CD4-positive, alpha-beta memory T cell (primary cell): ENCODE measurements at regions not wholly inside any gene's neighbourhood (a gene's known extent, or its start where the extent isn't known, plus 50 kb on each side); places are given as distances from the start of the nearest gene placed in this dataset.
"Not testable (repeated sequence)": the region's sequence is repeated elsewhere in the genome, so short reads cannot be mapped to it uniquely, and the experiment has no call there.

Experiments used
- CTCF ChIA-PET: fragments of 350-600 bp; sonication (Branson Sonifier 250); formaldehyde crosslinking; loops from one replicate; lab custom pipeline; 2021; ENCODE audit warnings: inconsistent platforms; ENCODE audit not compliant: partially characterized antibody; lab: Charles Lee
- POLR2A ChIA-PET: fragments of 350-600 bp; sonication (Branson Sonifier 250); formaldehyde crosslinking; loops from one replicate; lab custom pipeline; 2021; ENCODE audit not compliant: partially characterized antibody; lab: Charles Lee
- DNase-seq, 5 donors: peaks; one replicate each; pipeline versions ENCODE4 v3.0.0 to v3.0.0-alpha.2; 2020 to 2022; ENCODE audit warnings: mixed read lengths in 1 of 5
- H3K27ac ChIP-seq: one replicate; pipeline ENCODE4 v1.7.0; 2013; ENCODE audit warnings: low read depth, low read length
- H3K27me3 ChIP-seq: 2 replicates; pipeline ENCODE4 v1.7.0; 2013; ENCODE audit warnings: mild to moderate bottlenecking, low read length, moderate library complexity; ENCODE audit not compliant: insufficient read depth
- H3K36me3 ChIP-seq: 2 replicates; pipeline ENCODE4 v1.7.0; 2013; ENCODE audit warnings: mild to moderate bottlenecking, low read length, moderate library complexity; ENCODE audit not compliant: insufficient read depth
- H3K4me1 ChIP-seq: 2 replicates; pipeline ENCODE4 v1.7.0; 2013; ENCODE audit warnings: mild to moderate bottlenecking, low read length, moderate library complexity; ENCODE audit not compliant: insufficient read depth
- H3K4me3 ChIP-seq, 2 donors: one replicate each; pipeline ENCODE4 v1.7.0; 2013; ENCODE audit warnings: low read length in 2 of 2, mild to moderate bottlenecking in 1 of 2
- H3K9me3 ChIP-seq, 2 donors: one replicate each; pipeline ENCODE4 v1.7.0; 2013; ENCODE audit warnings: low read length in 2 of 2, control low read depth in 1 of 2; ENCODE audit not compliant: control insufficient read depth in 1 of 2
- H3K27ac Mint-ChIP-seq, 7 donors: one replicate each; pipeline ENCODE4 v1.8.0; 2020 to 2021; ENCODE audit warnings: mixed read lengths in 7 of 7, mild to moderate bottlenecking in 6 of 7, inconsistent platforms in 3 of 7, moderate library complexity in 3 of 7
- H3K27me3 Mint-ChIP-seq, 2 donors: one replicate each; pipeline ENCODE4 v1.8.0; 2020 to 2021; ENCODE audit warnings: mixed read lengths in 2 of 2
- H3K36me3 Mint-ChIP-seq, 2 donors: one replicate each; pipeline ENCODE4 v1.8.0; 2020 to 2021; ENCODE audit warnings: mixed read lengths in 2 of 2, inconsistent platforms in 1 of 2, mild to moderate bottlenecking in 1 of 2
- H3K4me1 Mint-ChIP-seq, 4 donors: one replicate each; pipeline ENCODE4 v1.8.0; 2020 to 2021; ENCODE audit warnings: mixed read lengths in 4 of 4, mild to moderate bottlenecking in 1 of 4
- H3K4me3 Mint-ChIP-seq, 8 donors: one replicate each; pipeline ENCODE4 v1.8.0; 2020 to 2021; ENCODE audit warnings: mixed read lengths in 8 of 8, mild to moderate bottlenecking in 7 of 8, moderate library complexity in 6 of 8, inconsistent platforms in 3 of 8
- H3K9me3 Mint-ChIP-seq, 8 donors: one replicate each; pipeline ENCODE4 v1.8.0; 2020 to 2021; ENCODE audit warnings: mixed read lengths in 8 of 8, mild to moderate bottlenecking in 5 of 8, inconsistent platforms in 3 of 8, moderate library complexity in 1 of 8
- intact Hi-C: fragments of 100-400 bp; cut with micrococcal nuclease; formaldehyde crosslinking; loops from one replicate; pipeline ENCODE4 v1.15.1; 2023

DNA sequence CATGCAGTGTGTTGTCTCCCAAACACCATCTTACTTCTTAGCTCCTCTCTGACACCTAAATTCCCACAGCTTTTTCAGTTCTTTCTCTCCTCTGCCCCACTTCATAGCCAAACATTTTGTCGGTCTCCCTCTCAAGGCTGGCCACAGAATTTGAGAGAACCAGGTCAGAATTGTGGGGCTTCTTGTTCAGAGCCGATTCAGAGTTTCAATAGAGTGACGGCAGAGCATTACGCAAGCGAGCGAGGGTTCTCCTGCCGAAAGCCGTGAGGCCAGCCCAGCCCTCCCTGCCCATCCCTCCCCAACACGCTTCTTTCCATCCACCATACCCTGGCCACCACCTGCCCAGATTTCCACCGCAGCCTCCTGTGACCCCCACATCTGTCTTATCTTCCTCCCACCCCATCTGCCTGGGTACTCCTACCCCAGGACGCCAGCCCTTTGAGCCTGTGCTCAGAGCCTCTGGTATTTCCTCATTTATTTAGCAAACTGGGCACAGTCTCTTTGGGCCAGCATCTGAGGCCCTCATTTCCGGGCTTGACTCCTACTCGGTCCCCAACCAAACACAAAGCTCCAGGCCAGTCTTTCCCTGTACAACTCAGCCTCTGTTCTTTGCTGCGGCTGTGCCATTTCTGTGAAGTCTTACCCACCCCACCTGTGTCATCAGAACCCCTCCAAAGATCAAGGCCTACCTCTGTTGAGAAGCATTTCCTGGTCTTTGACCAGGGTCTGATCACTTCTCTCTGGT is 70.0 kb upstream of the MAP4K4 start:
- no peak for DNase-seq
- Histone ChIP-seq H3K36me3 (no peaks in the 10 kb centered on the region), H3K4me3 (no peak overlapping the region), H3K9me3 (no peaks in the 10 kb centered on the region), H3K27ac (no peak overlapping the region), H3K4me1 (peaks cover 15% of the 10 kb centered on the region), H3K27me3 (no peaks in the 10 kb centered on the region)
- CTCF ChIA-PET = interaction anchor here (0.7 kb wide), 1 partner anchor 238 kb away, joined by 3 read pairs; no protein-coding TSS in a partner anchor
- Mint-ChIP-seq H3K9me3 (no peaks in the 10 kb centered on the region), H3K36me3 (no peaks in the 10 kb centered on the region), H3K27ac (no peak overlapping the region), H3K4me1 (peaks cover 16 to 20% (median 17%) of the 10 kb centered on the region in 4 donors), H3K27me3 (no peaks in the 10 kb centered on the region), H3K4me3 (no peak overlapping the region)
- intact Hi-C loops = no loop called here
- POLR2A ChIA-PET = no interaction called here

- H3K27ac ChIP-seq, H3K4me3 Mint-ChIP-seq, H3K36me3 Mint-ChIP-seq, DNase-seq, CTCF ChIA-PET, H3K4me3 ChIP-seq, intact Hi-C loops, H3K27me3 Mint-ChIP-seq, H3K9me3 ChIP-seq, POLR2A ChIA-PET, H3K36me3 ChIP-seq, H3K9me3 Mint-ChIP-seq, H3K27me3 ChIP-seq: not testable (repeated sequence)
- Mint-ChIP-seq H3K27ac (peak overlapping the region in 4 of 7 donors; percentile 4 to 65 (median 40)), H3K4me1 (peaks cover 17 to 31% (median 23%) of the 10 kb centered on the region in 4 donors)
- peaks cover 16% of the 10 kb centered on the region for H3K4me1 ChIP-seq
Measured at GRCh38 chr2:101625814-101626213, 71.7 kb upstream of the MAP4K4 start.

DNA sequence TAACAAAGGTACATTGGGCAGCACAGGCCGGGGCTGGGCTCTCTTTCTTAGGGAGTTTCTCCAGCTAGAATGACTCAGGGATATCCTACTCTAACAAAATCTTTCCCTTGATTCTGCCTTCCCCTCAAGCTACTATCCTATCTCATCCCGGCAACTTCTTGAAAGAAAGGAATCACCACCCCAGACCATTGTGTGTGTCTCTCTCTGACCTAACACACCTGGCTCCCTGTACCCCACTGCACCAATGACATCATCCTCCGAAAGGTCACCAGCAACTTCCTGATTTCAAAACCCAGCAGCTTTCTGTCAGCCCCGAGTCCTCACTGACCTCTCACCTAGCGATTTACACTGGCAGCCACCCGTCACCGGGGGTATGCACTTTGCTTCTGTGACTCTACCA is 72.1 kb upstream of the MAP4K4 start:
- Histone ChIP-seq H3K36me3 (no peaks in the 10 kb centered on the region), H3K4me1 (peaks cover 16% of the 10 kb centered on the region), H3K27ac (no peak overlapping the region), H3K9me3 (no peaks in the 10 kb centered on the region), H3K27me3 (no peaks in the 10 kb centered on the region), H3K4me3 (no peak overlapping the region)
- POLR2A ChIA-PET = no interaction called here
- CTCF ChIA-PET = no interaction called here
- DNase-seq = no peak
- intact Hi-C loops = no loop called here
- peak overlapping the region in 4 of 7 donors; percentile 4 to 65 (median 36) for H3K27ac Mint-ChIP-seq
- no peak overlapping the region for H3K4me3 Mint-ChIP-seq
- H3K4me1 Mint-ChIP-seq = peaks cover 18 to 31% (median 24%) of the 10 kb centered on the region in 4 donors
- H3K27me3 Mint-ChIP-seq = no peaks in the 10 kb centered on the region
- no peaks in the 10 kb centered on the region for H3K36me3 Mint-ChIP-seq
- H3K9me3 Mint-ChIP-seq = peaks cover 0 to under 1% (median 0%) of the 10 kb centered on the region in 8 donors

GRCh38 chr2:101624706-101625332 is 72.7 kb upstream of the MAP4K4 start:
- Histone ChIP-seq H3K4me3 (no peak overlapping the region), H3K9me3 (no peaks in the 10 kb centered on the region), H3K27me3 (no peaks in the 10 kb centered on the region), H3K36me3 (no peaks in the 10 kb centered on the region), H3K27ac (no peak overlapping the region), H3K4me1 (peaks cover 16% of the 10 kb centered on the region)
- intact Hi-C loops = no loop called here
- DNase-seq = no peak
- Mint-ChIP-seq H3K36me3 (no peaks in the 10 kb centered on the region), H3K4me3 (no peak overlapping the region), H3K27ac (peak overlapping the region in 3 of 7 donors; percentile 41 to 53 (median 42)), H3K9me3 (peaks cover 0 to 2% (median 0%) of the 10 kb centered on the region in 8 donors), H3K4me1 (peaks cover 19 to 31% (median 25%) of the 10 kb centered on the region in 4 donors), H3K27me3 (no peaks in the 10 kb centered on the region)
- ChIA-PET POLR2A (no interaction called here), CTCF (no interaction called here)

GRCh38 chr2:101623031-101623521 is 74.4 kb upstream of the MAP4K4 start:
- H3K4me1 ChIP-seq = peaks cover 16% of the 10 kb centered on the region
- intact Hi-C loops = no loop called here

GRCh38 chr2:101622210-101623030 is 75.1 kb upstream of the MAP4K4 start:
- no peak overlapping the region for H3K4me3 ChIP-seq
- H3K4me1 ChIP-seq = peaks cover 16% of the 10 kb centered on the region
- Mint-ChIP-seq H3K36me3 (no peaks in the 10 kb centered on the region), H3K4me1 (peaks cover 19 to 31% (median 25%) of the 10 kb centered on the region in 4 donors), H3K9me3 (peaks cover 0 to 2% (median 0%) of the 10 kb centered on the region in 8 donors), H3K4me3 (peak overlapping the region in 6 of 8 donors; percentile 52 to 78 (median 70)), H3K27me3 (no peaks in the 10 kb centered on the region), H3K27ac (peak overlapping the region in 6 of 7 donors; percentile 9 to 83 (median 32))
- H3K27me3 ChIP-seq = no peaks in the 10 kb centered on the region
- no peak for DNase-seq
- H3K9me3 ChIP-seq = no peaks in the 10 kb centered on the region
- ChIA-PET CTCF (interaction anchor here (0.7 to 1.6 kb wide), 4 partner anchors 199 to 229 kb away, joined by 3 read pairs; no protein-coding TSS in a partner anchor), POLR2A (no interaction called here)
- H3K36me3 ChIP-seq = no peaks in the 10 kb centered on the region
- no peak overlapping the region for H3K27ac ChIP-seq
- intact Hi-C loops = no loop called here

More at GRCh38 chr2:101623031-101623521, 74.4 kb upstream of the MAP4K4 start:
- peak in 4 of 5 donors; percentile 35 to 46 (median 40) for DNase-seq
- H3K9me3 Mint-ChIP-seq = peaks cover 0 to 2% (median 0%) of the 10 kb centered on the region in 8 donors
- Histone ChIP-seq H3K27me3 (no peaks in the 10 kb centered on the region), H3K4me3 (no peak overlapping the region), H3K27ac (no peak overlapping the region), H3K36me3 (no peaks in the 10 kb centered on the region), H3K9me3 (no peaks in the 10 kb centered on the region)
- no peaks in the 10 kb centered on the region for H3K36me3 Mint-ChIP-seq
- peaks cover 19 to 31% (median 25%) of the 10 kb centered on the region in 4 donors for H3K4me1 Mint-ChIP-seq
- ChIA-PET CTCF (interaction anchor here (1.3 to 1.6 kb wide), 2 partner anchors 198 to 204 kb away, joined by 3 read pairs; no protein-coding TSS in a partner anchor), POLR2A (no interaction called here)
- peak overlapping the region in 6 of 7 donors; percentile 12 to 83 (median 42) for H3K27ac Mint-ChIP-seq
- peak overlapping the region; percentile 24 to 78 (median 65) for H3K4me3 Mint-ChIP-seq
- no peaks in the 10 kb centered on the region for H3K27me3 Mint-ChIP-seq
